HG03039 (cell line): ENCODE measurements at regions not wholly inside any gene's neighbourhood (a gene's known extent, or its start where the extent isn't known, plus 50 kb on each side); places are given as distances from the start of the nearest gene placed in this dataset.
"Not testable (repeated sequence)": the region's sequence is repeated elsewhere in the genome, so short reads cannot be mapped to it uniquely, and the experiment has no call there.

Source experiments
- ATAC-seq: cut with Tn5 transposase; IDR thresholded peaks from one replicate; pipeline ENCODE4 v1.9.1; 2021; ENCODE audit warnings: mild to moderate bottlenecking, moderate library complexity; ENCODE audit not compliant: unreplicated experiment

GRCh38 chr10:117492504-117492903, 50.0 kb upstream of the EMX2 start:
- no peak for ATAC-seq

GRCh38 chr10:117488004-117488403, 54.5 kb upstream of the EMX2 start:
- no peak for ATAC-seq

GRCh38 chr10:117486606-117487005, 55.9 kb upstream of the EMX2 start:
- no peak for ATAC-seq

GRCh38 chr10:117483056-117483590, 59.4 kb upstream of the EMX2 start:
- no peak for ATAC-seq

- not testable (repeated sequence) for ATAC-seq
Observed at GRCh38 chr10:117481011-117481410, 61.5 kb upstream of the EMX2 start.

GRCh38 chr10:117480097-117480496, 62.4 kb upstream of the EMX2 start:
- ATAC-seq = no peak

GRCh38 chr10:117477961-117478670, 64.4 kb upstream of the EMX2 start:
- ATAC-seq = no peak

- ATAC-seq = no peak
Observed at GRCh38 chr10:117477211-117477947, 65.2 kb upstream of the EMX2 start.

- ATAC-seq = no peak
Observed at GRCh38 chr10:117476716-117477115, 65.8 kb upstream of the EMX2 start.

- ATAC-seq = no peak
Observed at GRCh38 chr10:117476281-117476680, 66.3 kb upstream of the EMX2 start.

GRCh38 chr10:117472872-117473271, 69.7 kb upstream of the EMX2 start:
- no peak for ATAC-seq

GRCh38 chr10:117471344-117471874, 71.1 kb upstream of the EMX2 start:
- ATAC-seq = no peak

- ATAC-seq = no peak
Observed at GRCh38 chr10:117470733-117471132, 71.8 kb upstream of the EMX2 start.

- ATAC-seq = no peak
Observed at GRCh38 chr10:117468665-117469064, 73.9 kb upstream of the EMX2 start.

GRCh38 chr10:117464176-117464575, 78.4 kb upstream of the EMX2 start:
- no peak for ATAC-seq

GRCh38 chr10:117463545-117463920, 79.0 kb upstream of the EMX2 start:
- no peak for ATAC-seq

GRCh38 chr10:117462816-117463544, 79.6 kb upstream of the EMX2 start:
- ATAC-seq = no peak

- no peak for ATAC-seq
Observed at GRCh38 chr10:117462424-117462792, 80.1 kb upstream of the EMX2 start.

GRCh38 chr10:117461766-117462423, 80.7 kb upstream of the EMX2 start:
- no peak for ATAC-seq

GRCh38 chr10:117460846-117461765, 81.4 kb upstream of the EMX2 start:
- ATAC-seq = no peak
